Coronary artery (tissue), 2 donors: ENCODE measurements at regions not wholly inside any gene's neighbourhood (a gene's known extent, or its start where the extent isn't known, plus 50 kb on each side); places are given as distances from the start of the nearest gene placed in this dataset.

ENCODE experiments used
- DNase-seq: peaks from one replicate; pipeline ENCODE4 v3.0.0-alpha.2; 2017; ENCODE audit warnings: low spot score
- H3K27ac ChIP-seq, 2 donors: fragments of 200-600 bp; sonication (generic); one replicate each; pipeline ENCODE4 v1.5.1; 2016 to 2019
- H3K4me3 ChIP-seq: fragments of 200-600 bp; sonication (generic); 2 replicates; pipeline ENCODE4 v1.5.1; 2016; ENCODE audit warnings: mild to moderate bottlenecking, moderate library complexity
- TF ChIP-seq, protein P1 (sequence below): fragments of 200-600 bp; sonication (generic); IDR thresholded peaks from one replicate; pipeline ENCODE4 v1.5.1; 2019; ENCODE audit warnings: antibody characterized with exemption

DNA sequence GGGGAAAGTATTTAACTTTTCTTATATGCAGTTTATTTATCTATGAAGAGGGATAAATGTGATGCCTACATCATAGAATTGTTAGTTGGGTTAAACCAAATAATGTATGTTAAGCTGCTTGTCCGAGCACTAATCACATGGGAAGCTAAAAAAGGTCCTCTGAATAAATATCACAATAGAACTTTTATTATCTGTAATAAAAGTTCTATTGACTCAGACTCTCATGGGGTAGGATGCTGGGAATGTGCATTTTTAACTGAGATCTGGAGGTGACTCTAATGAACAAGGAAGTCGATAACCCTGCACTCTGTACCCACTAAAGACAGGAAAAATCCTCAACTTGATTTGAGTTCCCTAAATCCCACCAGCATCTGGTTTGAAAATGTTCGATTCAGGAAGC lies 205.9 kb upstream of the IL12B start:
- Histone ChIP-seq H3K27ac (no peak overlapping the region), H3K4me3 (no peak overlapping the region)
- TF ChIP-seq, protein P1, sequence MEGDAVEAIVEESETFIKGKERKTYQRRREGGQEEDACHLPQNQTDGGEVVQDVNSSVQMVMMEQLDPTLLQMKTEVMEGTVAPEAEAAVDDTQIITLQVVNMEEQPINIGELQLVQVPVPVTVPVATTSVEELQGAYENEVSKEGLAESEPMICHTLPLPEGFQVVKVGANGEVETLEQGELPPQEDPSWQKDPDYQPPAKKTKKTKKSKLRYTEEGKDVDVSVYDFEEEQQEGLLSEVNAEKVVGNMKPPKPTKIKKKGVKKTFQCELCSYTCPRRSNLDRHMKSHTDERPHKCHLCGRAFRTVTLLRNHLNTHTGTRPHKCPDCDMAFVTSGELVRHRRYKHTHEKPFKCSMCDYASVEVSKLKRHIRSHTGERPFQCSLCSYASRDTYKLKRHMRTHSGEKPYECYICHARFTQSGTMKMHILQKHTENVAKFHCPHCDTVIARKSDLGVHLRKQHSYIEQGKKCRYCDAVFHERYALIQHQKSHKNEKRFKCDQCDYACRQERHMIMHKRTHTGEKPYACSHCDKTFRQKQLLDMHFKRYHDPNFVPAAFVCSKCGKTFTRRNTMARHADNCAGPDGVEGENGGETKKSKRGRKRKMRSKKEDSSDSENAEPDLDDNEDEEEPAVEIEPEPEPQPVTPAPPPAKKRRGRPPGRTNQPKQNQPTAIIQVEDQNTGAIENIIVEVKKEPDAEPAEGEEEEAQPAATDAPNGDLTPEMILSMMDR: no peak
- no peak for DNase-seq

GRCh38 chr5:159536646-159537045 lies 206.4 kb upstream of the IL12B start:
- DNase-seq: no peak
- TF ChIP-seq, protein P1: no peak
- Histone ChIP-seq H3K27ac (no peak overlapping the region), H3K4me3 (no peak overlapping the region)

GRCh38 chr5:159539678-159540077 lies 209.4 kb upstream of the IL12B start:
- TF ChIP-seq, protein P1: no peak
- no peak for DNase-seq

GRCh38 chr5:159543326-159543725 lies 213.0 kb upstream of the IL12B start:
- DNase-seq: no peak
- TF ChIP-seq, protein P1: no peak
- no peak overlapping the region for H3K27ac ChIP-seq
- H3K4me3 ChIP-seq: no peak overlapping the region

More at GRCh38 chr5:159539678-159540077, 209.4 kb upstream of the IL12B start:
- H3K4me3 ChIP-seq: no peak overlapping the region
- H3K27ac ChIP-seq: no peak overlapping the region

- H3K4me3 ChIP-seq: no peak overlapping the region
- no peak for DNase-seq
- H3K27ac ChIP-seq: no peak overlapping the region
- TF ChIP-seq, protein P1: no peak
These were observed 214.9 kb upstream of the IL12B start for GRCh38 chr5:159545156-159545555.

DNA sequence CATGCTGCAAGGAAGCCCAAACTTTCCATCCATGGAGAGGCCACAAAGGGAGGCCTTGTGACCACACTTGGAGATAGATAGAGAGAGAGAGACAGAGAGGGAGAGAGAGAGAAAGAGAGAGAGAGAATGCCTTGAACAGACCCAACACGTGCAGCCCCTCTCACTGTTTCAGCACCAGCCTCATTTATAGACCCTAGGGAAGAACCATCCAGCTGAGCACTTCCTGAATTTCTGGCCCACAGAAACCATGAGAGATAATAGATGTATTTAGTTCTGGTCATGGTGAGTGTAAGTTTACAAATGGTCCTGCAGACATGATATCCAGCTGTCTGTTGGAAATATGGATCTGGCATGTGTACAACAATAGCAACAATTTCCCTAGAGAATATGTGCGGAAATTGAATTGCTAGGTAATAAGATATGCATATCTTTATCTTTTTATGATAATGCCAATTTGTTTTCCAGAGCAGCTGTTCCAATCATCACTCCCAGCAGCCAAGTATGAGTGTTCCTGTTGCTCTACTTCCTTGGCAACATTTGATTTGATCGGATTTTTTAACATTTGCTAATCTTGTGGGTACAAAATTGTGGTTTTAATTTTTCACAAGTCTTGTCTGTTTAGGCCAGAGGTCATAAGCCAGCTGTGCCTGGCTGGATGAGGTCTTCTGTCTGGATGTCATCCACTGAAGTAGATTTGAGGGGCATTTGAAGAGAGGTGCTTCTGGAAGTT lies 217.3 kb upstream of the IL12B start:
- DNase-seq: no peak
- TF ChIP-seq, protein P1: no peak
- H3K27ac ChIP-seq: no peak overlapping the region
- H3K4me3 ChIP-seq: no peak overlapping the region

- H3K27ac ChIP-seq: no peak overlapping the region
- TF ChIP-seq, protein P1: no peak
- no peak for DNase-seq
These were observed 218.2 kb upstream of the IL12B start for GRCh38 chr5:159548517-159548916.

More at GRCh38 chr5:159548517-159548916, 218.2 kb upstream of the IL12B start:
- H3K4me3 ChIP-seq: no peak overlapping the region
